ENCODE measurements at regions not wholly inside any gene's neighbourhood (a gene's known extent, or its start where the extent isn't known, plus 50 kb on each side); places are given as distances from the start of the nearest gene placed in this dataset.

DNA sequence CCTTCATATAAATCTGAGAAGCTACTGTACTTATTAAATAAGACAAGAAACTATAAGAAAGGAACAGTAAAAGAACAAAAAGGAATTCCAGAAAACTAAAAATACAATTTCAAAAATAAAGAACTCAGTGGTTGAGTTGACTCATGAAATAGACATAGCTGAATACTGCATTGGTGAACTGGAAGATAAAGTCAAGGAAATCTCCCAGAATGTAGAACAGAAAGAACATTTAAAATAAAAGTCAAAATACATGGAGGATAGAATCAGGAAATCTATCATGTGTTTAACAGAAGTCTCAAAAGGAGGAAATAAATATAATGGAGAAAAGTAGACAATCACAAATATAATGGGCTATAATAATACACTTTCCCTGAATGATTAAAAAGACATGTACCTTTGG, 136.4 kb upstream of the PMFBP1 start:
- DNase-seq, result no peak

DNA sequence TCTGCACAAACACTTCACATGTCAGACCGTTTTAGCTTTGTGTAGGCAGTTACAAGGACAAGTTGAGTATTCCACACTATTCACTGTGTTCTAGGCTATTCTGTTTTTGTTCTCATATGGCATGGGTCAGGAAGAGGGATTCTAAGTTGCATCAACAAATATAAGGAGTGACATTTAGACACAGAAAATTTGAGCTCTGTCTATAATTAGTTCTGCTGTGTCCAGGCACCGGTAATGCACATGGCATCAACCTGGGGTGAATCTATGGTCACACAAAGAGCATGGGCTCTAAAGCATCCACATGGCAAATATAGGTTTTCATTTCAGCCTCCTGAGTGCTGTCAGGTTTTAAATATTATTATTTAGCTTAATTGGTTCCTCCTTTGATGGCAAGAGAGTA, 130.4 kb upstream of the PMFBP1 start:
- DNase-seq, result no peak

DNA sequence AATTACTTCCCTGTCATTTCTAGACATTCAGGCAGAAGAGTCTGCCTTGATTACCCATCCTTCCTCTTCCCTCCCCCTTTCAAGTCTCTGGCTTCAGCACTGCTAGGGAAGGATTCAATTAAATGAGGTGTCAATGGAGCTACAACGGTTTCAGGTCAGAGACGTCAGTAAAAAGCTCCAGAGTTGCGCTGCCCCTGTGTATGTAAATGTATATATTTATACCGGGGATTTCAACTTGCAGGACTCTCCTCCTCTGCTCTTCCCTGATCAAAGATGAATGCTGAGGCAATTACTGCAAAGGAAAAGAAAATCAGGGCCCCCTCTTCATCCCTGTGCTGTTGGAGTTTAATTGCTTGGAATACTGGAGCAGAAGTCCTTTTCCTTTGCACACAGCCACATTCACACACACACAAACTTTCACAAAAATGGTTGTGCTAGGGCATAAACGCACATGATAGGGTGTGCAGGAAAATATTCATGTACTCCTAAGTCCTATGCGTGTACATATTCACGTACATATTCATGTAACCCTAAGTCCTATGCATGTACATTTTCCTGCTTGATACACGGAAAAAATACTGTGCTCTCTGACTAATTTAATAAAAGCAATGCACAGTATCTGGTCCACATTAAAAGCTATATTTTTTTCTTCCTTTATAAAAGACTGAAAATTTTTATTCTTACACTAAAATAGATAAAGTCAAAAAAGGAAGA, 129.7 kb upstream of the PMFBP1 start:
- no peak for DNase-seq

DNA sequence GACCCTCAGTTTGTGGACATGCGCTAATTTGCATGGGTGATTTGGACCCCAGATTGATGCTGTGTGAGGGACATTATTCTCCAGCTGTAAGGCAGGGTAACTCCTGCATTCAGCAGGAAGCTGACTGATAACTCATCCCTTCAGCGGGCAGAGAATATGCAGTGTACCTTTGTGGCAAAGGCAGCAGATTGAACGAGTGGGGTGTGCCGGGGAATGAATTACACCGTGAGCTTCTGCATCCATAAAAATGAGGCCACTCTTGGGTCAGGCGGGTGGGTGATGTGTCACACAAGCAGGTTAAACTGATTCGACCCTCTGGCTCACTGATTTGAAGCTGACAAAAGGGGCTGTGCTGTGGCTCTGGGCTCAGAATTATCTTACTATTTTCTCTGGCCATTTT, 128.9 kb upstream of the PMFBP1 start:
- DNase-seq, result no peak

DNA sequence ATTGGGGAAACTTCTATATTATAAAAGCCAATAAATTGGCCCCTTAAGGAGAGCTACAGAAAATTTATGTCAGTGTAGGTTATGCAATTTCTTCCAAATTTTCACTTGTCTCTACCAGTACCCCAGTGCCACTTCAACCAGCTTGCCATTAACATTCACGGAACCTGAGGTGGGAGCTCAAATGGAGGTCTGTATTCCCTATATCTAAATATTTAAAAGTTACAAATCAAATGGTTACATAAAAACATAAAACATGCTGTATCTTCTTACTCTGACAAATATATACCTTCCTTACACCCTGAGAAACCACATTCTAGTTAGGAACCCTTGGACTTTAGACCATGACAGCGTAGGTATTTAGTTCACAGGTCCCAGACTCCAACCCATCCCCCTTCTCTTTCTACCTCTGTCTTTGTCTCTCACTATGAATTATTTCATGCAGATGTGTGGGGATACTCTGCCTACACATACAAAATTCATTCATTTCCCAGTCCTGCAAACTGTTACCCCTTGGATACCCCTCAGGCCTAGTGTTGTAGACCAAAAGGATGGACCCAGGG, 127.8 kb upstream of the PMFBP1 start:
- no peak for DNase-seq

DNA sequence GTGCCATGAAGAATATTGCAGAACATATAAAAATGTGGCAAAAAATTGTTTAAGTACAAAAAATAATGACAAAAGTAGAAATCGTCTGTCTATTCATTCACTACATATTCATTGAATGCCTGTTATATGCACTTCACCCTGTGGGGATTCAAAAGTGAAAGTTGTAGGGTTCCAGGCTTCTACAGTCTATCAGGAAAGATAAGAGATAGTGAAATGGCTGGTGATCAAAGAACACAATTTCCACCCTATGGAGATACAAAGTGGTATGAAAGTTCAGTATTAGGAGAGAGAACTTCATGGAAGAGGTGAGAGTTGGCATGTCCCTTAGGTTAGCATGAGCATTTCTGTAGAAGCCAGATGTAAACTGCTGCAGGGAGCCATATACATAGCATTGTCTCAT, 127.0 kb upstream of the PMFBP1 start:
- no peak for DNase-seq

DNA sequence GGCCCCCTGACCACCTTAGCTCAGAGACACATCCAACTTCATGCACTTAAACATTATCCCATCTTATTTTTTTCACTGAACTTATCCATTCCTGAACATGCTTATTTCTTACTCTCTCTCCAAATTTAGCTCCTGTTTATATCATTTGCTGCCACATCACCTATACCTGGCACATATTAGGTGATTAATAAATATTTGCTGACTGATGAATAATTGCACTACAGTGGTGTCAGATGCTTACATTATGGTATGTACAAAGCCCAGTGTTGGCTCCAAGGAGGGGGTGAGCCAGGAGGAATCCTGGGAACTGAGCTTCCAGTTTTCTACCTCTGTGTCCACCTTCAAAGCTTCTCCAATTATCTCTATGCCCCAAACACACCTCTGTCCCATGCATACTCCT, 124.0 kb upstream of the PMFBP1 start:
- DNase-seq, result no peak

DNA sequence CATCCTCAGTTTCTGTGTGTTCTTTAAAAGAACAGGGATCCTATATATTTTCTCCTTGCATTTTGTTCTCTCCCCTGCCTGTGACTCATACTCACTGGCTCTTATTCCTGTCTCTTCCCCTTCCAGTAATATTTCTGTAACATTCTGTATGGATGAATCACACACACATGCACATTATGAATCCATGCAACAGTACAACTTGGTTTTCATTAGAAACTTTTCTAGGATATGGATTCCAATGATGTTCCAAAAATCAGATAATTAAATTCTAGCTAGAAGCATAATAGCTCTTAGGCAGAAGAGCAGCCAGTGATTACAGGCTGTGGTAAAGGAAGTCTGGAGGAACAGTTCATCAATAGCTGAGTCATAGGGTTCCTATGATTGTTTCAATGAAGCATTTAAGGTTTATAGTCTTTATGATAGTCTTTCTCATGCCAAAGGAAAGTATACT, 119.6 kb upstream of the PMFBP1 start:
- no peak for DNase-seq

DNA sequence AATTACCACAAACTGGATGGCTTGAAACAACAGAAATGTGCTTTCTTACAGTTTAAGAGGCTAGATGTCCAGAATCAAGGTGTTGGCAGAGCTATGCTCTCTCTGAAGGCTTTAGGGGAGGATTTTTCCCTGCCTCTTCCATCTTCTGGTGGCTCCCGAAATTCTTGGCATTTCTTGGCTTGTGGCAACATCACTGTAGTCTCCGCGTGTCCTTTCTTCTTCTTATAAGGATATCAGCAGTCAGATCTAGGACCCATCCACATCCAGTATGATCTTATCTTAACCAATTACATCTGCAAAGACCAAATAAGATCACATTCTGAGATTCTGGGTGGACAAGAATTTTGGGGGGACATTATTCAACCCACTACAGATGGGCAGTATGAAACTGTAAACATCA, 119.2 kb upstream of the PMFBP1 start:
- no peak for DNase-seq

DNA sequence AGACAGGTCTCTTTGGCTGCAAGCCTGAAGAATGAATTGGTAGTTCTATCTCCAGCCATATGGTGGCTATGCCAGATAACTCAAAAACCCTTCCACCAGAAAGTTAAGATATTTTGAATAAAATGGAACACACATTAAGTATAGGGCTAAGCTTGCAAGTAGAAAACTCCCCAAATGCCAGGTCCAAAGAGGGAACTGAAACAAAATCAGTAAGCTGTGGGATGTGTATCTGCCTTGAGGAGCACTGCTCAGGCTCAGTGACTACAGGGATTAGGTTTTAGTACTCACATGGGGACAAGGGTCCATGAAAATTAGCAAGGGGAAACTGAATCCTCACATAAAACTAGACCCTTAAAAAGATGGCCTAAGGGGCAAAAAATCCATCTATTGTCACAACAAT, 115.7 kb upstream of the PMFBP1 start:
- no peak for DNase-seq

DNA sequence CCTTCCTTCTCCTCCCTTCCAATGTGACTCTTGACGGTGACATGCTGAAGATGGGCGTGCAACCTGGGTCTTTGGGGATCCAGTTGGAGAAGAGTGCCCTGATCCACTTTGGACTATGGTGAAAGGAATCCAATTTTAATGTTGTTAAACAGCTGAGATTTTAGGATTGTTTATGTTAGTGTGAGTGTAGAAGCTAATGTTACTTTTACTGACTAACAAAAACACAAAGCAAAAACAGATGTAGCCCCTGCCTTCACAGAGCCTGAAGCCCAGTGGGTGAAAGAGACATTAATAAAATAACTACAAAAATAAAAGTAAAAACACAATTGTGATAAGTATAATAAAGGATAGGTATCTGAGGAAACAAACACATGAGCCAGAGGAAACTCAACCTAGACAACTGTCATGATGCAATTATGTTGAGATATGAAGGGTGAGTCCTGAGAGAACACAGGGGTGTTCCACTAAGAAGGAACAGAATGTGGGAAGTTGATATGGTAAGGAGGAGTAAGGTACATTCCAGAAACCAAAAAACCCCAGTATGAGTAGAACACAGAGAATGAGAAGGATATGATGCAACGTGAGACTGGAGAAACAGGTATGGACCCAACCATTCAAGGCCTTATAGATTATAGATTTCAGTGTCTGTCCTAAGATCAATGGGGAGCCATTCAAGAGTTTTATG, 115.1 kb upstream of the PMFBP1 start:
- no peak for DNase-seq

DNA sequence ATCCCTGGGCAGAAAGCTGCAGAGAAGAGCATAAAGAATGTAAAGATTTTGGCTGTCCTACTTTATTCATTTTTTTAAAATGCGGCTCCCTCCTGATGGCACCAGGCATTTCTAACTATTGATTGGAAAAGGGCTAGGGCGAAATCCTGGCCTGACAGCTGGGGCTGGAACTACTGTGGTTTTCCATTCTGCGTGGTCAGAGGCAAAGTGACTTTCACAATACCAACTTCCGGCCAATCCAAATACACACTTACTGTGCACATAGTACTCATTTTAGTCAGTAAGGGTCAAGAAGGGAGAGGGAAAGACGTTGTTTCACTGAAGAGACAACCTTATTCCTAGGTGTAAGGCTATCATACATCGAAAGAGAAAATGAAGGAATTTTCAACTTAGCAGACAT, 113.8 kb upstream of the PMFBP1 start:
- DNase-seq, result no peak

DNA sequence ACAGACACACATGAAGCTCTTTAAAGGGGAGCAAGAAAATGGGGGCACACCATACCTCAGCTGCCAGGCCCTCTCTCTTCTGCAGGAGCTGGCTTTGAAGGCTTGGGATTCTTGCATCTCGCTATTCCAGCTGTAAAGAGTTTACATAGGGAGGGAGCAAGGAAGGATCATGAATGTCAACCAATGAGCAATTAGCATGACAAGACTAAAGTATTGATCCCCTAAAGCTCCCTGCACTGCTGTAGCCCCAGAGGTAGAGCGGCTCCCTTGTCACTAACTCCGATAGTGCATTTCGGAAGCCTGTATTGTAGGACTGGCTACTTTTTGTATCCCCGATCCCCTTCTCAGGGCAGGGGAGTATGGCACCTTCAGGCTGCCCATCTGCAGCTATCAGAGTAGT, 113.4 kb upstream of the PMFBP1 start:
- no peak for DNase-seq

DNA sequence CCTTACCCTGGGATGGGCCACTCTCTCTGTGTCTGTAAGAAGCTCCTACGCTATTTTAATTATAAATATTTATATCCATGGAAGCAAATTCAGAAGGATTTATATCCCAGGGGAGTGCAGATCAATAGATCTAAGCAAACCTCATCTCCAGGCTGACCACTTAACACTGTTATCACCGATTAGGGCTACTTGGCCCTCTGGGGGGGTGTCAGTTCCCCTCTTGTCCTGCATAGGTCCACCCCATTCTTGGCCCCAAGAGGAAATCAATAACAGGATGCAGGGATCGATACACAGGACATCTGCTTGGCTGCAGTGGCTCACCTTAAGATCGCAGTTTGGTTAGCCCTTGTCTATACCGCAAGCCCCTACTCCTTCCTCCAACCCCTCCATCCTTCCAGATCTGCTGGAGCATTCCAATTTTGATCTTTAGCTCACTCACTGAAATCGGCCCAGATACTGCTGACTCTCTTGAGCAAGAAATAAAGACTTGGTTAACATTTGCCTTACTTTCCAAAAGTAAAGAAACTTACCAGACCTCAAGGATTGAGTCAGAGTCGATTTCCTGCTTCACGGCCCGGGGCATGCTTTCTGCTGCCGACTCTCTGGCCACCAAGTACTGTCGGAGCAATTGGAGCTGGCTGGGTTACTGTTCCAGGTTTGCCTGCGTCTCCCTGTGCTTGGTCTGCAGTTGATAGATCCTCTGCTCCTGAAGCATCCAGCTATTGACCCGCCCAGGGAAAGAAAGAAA, 112.3 kb upstream of the PMFBP1 start:
- no peak for DNase-seq

DNA sequence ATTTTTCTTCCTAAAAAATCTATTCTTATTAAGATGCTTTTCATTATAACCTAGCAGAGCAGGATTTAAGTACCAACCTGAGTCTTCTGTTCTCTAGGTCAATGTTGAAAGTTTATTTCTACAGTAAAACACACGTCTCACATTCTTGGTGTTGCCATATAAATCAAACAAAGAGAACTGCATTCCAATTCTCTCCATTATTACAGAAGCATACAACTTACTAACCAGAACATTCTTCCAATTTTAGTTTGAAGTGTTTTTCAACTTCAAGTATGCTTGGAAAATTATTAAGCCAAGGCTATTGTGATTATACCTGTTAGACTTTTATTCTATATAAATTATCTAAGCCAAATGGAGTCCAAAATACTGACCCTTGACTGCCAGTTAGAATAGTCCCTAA, 110.4 kb upstream of the PMFBP1 start:
- DNase-seq, result no peak

DNA sequence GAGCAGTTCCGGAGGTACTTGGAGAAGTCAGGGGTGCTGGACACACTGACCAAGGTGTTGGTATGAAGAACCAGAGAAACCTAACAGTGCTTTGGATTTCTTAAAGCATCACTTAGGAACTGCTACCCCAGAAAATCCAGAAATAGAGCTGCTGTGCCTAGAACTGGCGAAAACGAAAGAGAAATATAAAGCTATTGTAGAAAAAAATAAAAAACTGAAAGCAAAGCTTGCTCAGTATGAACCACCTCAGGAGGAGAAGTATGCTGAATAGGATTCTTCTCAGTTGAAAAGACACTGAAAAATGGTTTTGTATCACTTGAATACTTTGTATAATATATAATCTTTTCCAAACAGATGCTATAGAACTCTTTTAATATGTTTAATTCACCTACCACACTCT, 106.3 kb upstream of the PMFBP1 start:
- DNase-seq, result no peak

DNA sequence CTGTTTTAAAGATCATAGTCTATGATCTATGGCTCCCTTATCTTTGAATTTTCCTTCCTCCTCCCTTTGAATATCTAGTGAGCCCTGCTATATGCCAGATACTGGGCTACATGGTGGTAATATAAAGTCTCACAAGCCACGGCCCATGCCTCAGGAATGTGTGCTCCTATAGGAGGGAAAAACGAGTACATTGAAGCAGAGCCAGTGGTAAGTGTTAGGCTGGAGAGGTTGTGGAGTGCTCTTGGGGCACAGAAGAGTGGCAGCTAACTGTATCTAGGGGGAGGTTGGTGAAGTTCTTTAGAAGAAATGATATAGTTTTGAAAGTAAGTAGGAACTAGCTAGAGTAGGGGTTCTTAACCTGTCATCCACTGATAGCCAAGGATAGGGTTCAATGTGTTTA, 105.8 kb upstream of the PMFBP1 start:
- no peak for DNase-seq

DNA sequence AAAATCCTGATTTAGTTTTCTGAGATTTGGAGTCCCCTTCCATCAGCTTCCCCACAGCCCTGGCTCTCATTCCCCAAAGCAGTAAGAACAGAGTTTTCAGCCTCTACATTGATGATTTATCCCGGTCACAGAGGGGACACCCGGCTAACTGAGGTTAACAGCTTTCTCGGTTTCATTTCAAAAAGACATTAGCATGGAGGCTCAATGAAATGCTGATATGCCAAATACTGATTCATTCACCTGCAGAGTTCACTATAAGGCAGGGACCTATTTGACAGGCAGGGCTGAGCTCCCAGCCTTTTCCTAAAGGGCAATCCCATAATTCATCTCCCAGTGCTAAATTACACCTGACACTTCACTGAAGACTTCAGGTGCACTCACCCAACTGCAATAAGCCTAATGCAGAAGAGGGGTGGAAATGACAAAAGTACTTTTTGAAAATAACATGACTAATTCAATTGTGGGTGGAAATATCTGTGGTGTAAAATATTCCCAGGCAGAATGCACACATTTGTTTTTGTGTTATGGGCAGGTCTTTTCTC, 99.8 kb upstream of the PMFBP1 start:
- DNase-seq, result no peak

DNA sequence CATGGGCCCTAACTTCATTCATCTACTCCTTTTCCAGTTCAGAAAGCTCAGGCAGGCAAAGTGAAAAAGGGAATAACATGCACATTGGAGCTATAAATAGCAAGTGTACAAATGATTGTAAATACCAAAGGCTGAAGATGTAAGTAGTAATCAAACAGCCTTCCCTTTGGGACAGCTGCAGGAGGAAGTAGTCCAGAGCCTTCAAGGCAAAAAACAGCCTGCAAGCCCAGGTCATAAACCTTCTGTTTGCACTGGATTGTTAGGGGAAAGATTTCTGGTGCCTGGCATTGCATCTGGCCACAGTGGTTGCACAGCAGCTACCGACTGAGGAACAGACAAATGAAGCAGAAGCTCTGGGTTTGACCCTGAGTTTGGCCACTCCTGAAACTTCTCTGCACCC, 98.6 kb upstream of the PMFBP1 start:
- no peak for DNase-seq

DNA sequence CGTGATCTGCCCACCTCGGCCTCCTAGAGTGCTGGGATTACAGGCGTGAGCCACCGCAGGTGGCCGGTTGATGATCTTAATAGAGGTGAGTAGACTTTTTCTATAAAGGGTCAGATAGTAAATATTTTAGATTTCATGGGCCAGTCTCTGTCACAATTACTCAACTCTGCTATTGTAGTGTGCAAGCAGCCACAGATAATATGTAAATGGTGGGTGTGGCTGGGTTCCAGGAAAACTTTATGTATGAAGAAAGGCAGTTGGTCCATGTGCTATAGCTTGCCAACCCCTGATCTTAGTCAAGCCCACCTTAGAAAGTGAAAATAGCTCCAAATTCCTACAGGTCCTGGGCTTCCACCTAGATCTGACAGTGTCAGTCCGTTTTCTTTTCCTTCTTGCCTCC, 94.9 kb upstream of the PMFBP1 start:
- DNase-seq, result no peak

DNA sequence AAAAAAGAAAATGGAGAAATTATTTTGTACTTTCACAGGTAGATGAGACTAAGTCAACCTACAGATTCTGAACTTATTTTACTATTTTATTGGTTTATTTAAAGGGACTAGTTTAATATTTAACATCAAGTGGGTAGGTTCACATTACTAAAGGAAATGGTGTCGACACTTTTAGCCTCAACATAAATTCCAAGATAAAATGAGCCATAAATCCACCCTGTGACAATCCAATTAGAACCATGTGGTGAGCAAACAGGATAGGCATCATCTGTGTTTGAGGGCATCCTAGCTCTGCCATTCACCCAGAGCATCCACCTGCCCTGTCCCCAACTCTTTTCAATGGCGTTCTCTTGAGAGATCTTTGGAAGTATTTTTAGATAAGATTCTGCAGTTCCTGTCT, 92.8 kb upstream of the PMFBP1 start:
- DNase-seq, result no peak

DNA sequence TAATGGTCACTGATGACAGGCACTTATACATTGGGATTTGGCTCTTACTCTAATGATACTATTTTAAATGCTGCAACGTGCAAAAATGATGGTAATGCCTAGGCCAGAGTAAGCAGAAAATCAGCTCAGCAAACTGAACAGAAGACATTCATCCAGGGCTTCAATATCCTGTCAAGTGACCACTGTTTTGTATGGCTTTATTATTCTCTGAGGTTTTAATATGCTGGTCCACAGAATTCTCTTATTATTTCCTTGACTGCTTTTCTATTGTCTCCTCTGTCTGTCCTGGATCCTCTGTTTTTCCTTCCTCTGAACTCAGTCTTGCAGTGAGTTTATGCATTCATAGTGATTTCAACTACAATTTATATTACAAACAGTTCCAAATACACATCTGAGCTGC, 90.8 kb upstream of the PMFBP1 start:
- no peak for DNase-seq

DNA sequence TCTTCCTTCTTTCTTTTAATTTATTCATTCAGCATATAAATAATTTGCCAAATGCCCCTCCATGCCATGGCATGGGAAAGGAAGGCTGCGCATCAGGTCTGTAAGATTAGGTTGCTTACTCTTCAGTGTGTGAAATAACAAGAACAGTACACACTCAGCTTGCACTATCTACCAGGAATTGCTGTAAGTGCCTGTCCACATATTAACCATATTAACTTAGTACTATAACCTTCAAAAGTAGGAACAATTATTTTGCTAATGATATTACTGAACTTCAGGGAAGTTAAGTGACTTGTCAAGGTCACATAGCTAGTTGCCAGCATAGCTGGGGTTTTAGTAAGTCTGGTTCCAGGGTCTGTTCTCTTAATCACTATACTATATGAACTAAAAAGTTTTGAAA, 89.2 kb upstream of the PMFBP1 start:
- no peak for DNase-seq

Data from GDM1 (cell line).